Upper lobe of left lung (tissue), 6 donors: ENCODE measurements at regions not wholly inside any gene's neighbourhood (a gene's known extent, or its start where the extent isn't known, plus 50 kb on each side); places are given as distances from the start of the nearest gene placed in this dataset.

Experiments
- ATAC-seq, 2 donors: fragments of 200-7000 bp; cut with Tn5 transposase; one replicate each; pipeline ENCODE4 v1.9.1; 2022; ENCODE audit warnings: mild to moderate bottlenecking in 2 of 2, moderate library complexity in 2 of 2; ENCODE audit not compliant: low FRiP score in 2 of 2
- DNase-seq, 2 donors: peaks; one replicate each; pipeline ENCODE4 v3.0.0-alpha.2; 2019 to 2020
- H3K27ac ChIP-seq, 4 donors: fragments of 200-600 bp; sonication (generic); one replicate each; pipeline ENCODE4 v1.5.1; 2016 to 2019
- H3K27me3 ChIP-seq, 4 donors: fragments of 200-600 bp; sonication (generic); one replicate each; pipeline ENCODE4 v1.5.1; 2017 to 2019
- H3K36me3 ChIP-seq, 4 donors: fragments of 200-600 bp; sonication (generic); one replicate each; pipeline ENCODE4 v1.5.1; 2016 to 2019
- H3K4me1 ChIP-seq, 4 donors: fragments of 200-600 bp; sonication (generic); one replicate each; pipeline ENCODE4 v1.5.1; 2018 to 2019
- H3K4me3 ChIP-seq, 4 donors: fragments of 200-600 bp; sonication (generic); one replicate each; pipeline ENCODE4 v1.5.1; 2017 to 2019; ENCODE audit warnings: mild to moderate bottlenecking in 2 of 4, moderate library complexity in 1 of 4
- H3K9me3 ChIP-seq, 4 donors: fragments of 200-600 bp; sonication (generic); one replicate each; pipeline ENCODE4 v1.5.1; 2018 to 2019
- EP300 ChIP-seq, 4 donors: sonication (generic); formaldehyde crosslinking; IDR thresholded peaks; one replicate each; pipeline ENCODE4 v1.5.1; 2017; ENCODE audit warnings: antibody characterized with exemption in 4 of 4, control low read depth in 2 of 4
- POLR2A ChIP-seq, 4 donors: fragments of 450-650 bp; IDR thresholded peaks; one replicate each; pipeline ENCODE4 v1.5.1; 2016 to 2017; ENCODE audit warnings: antibody characterized with exemption in 4 of 4, mild to moderate bottlenecking in 2 of 4
- POLR2AphosphoS5 ChIP-seq, 2 donors: sonication (generic); formaldehyde crosslinking; IDR thresholded peaks; one replicate each; pipeline ENCODE4 v1.5.1; 2017; ENCODE audit warnings: antibody characterized with exemption in 2 of 2
- WGBS, 2 donors: methylation state at CpG; one replicate each; pipeline ENCODE4 v1.1.5; 2017 to 2018; 5-methylcytosine and 5-hydroxymethylcytosine counted together
- TF ChIP-seq, protein P1 (sequence below), 6 experiments: fragments of 450-650 bp in 4 of 6; fragments of 200-600 bp in 2 of 6; sonication (generic) in 2 of 6; IDR thresholded peaks; one replicate each; pipeline ENCODE4 v1.5.1; 2016 to 2019; ENCODE audit warnings: antibody characterized with exemption in 6 of 6
- donor health status: DM: no; HTN: no; CAD: no; lungs with moderate emphysema.
- donor health status: DM: no; HTN: yes; CAD: no; lungs with severe emphysema.

DNA sequence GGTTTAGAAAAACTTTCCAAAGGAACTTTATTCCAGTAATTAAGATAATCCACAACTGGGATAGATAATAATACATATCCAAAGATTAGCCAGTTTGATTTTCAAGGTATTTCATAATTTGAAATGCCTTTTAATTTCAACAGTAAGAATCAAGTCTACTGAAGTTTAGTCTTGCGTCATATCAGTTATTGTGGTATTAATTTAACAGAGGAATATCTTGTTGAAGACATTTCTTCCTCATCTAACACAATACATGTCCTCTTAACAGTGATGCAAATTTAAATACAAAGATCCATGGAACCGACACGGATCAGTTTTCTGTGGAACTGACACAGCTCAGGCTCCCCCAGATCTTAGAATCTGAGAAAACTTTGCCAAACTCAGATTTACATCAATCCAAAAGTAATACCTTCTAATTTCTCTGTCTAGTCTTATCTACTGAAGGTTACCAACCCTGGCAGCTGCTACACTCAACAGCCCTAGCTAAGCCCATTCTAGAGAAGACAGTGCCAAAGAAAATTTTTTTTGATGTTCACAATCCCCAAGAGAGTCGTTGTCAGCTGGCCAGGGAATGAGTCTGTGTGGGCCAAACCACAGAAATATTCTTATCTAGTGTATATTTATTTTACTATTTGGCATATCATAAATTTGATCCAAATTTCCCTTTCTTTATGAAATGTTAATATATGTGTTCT lies 365.2 kb upstream of the MEOX2 start:
- H3K27me3 ChIP-seq: no peaks in the 10 kb centered on the region
- no peak overlapping the region for H3K4me3 ChIP-seq
- peak in 1 of 2 donors; percentile 23 for ATAC-seq
- TF ChIP-seq EP300 (IDR thresholded peaks at IDR 0.05) (no peak), POLR2AphosphoS5 (IDR thresholded peaks at IDR 0.05) (no peak), POLR2A (IDR thresholded peaks at IDR 0.05) (no peak)
- TF ChIP-seq, protein P1, sequence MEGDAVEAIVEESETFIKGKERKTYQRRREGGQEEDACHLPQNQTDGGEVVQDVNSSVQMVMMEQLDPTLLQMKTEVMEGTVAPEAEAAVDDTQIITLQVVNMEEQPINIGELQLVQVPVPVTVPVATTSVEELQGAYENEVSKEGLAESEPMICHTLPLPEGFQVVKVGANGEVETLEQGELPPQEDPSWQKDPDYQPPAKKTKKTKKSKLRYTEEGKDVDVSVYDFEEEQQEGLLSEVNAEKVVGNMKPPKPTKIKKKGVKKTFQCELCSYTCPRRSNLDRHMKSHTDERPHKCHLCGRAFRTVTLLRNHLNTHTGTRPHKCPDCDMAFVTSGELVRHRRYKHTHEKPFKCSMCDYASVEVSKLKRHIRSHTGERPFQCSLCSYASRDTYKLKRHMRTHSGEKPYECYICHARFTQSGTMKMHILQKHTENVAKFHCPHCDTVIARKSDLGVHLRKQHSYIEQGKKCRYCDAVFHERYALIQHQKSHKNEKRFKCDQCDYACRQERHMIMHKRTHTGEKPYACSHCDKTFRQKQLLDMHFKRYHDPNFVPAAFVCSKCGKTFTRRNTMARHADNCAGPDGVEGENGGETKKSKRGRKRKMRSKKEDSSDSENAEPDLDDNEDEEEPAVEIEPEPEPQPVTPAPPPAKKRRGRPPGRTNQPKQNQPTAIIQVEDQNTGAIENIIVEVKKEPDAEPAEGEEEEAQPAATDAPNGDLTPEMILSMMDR (IDR thresholded peaks at IDR 0.05): no peak
- H3K4me1 ChIP-seq: no peaks in the 10 kb centered on the region
- H3K9me3 ChIP-seq: no peaks in the 10 kb centered on the region
- WGBS, 2 donors: 60 to 68% methylated on average over 4 of the region's 4 CpGs
- DNase-seq: no peak
- H3K36me3 ChIP-seq: no peaks in the 10 kb centered on the region
- no peak overlapping the region for H3K27ac ChIP-seq

DNA sequence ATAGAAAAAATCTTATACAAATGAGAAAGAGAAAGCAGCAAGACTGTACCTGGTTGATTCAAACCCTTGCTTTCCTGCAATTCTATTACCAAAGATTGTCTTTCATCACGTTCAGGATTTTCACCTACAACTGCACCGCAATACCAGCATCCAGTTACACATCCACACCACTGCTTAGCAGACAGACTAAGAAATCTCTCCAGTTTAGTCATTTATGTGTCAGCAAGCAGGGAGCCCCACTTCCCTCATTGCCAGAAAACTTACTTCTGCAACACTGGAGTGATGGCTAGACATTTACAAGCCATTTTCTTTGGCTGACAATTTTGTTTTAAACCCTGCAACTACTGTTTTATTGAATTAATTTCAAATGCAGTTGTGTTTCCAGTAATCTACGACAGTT lies 359.6 kb upstream of the MEOX2 start:
- no peak for ATAC-seq
- no peaks in the 10 kb centered on the region for H3K9me3 ChIP-seq
- DNase-seq: no peak

DNA sequence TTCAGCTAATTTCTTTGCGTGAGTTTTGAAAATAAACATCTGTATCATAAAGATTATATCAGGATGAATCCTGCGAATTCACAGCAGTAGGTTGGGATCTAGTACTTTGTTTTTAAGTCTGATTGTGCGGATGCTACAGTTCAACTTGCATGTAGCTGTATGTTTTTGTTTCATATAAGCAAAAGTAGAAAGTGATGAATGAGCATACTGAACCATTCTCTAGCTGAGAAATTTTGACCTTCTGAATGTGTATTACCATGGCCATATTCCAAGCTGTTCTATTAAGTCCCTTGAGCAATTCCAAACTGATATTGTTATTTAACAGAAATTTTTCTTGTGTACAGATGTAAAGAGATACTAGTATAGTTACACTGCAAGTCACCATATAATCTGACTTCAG lies 358.8 kb upstream of the MEOX2 start:
- no peak for TF ChIP-seq POLR2A (IDR thresholded peaks at IDR 0.05)
- TF ChIP-seq, protein P1 (IDR thresholded peaks at IDR 0.05): no peak
- TF ChIP-seq EP300 (IDR thresholded peaks at IDR 0.05): no peak
- no peak for TF ChIP-seq POLR2AphosphoS5 (IDR thresholded peaks at IDR 0.05)
- WGBS, 2 donors: 88 to 95% methylated on average over 3 of the region's 3 CpGs

More for the DNA sequence above, 359.6 kb upstream of the MEOX2 start:
- no peak overlapping the region for H3K27ac ChIP-seq
- no peaks in the 10 kb centered on the region for H3K4me1 ChIP-seq
- TF ChIP-seq POLR2A (IDR thresholded peaks at IDR 0.05) (no peak), EP300 (IDR thresholded peaks at IDR 0.05) (no peak), POLR2AphosphoS5 (IDR thresholded peaks at IDR 0.05) (no peak)
- TF ChIP-seq, protein P1 (IDR thresholded peaks at IDR 0.05): no peak
- 78 to 88% methylated on average over 3 of the region's 3 CpGs for WGBS, 2 donors
- no peaks in the 10 kb centered on the region for H3K36me3 ChIP-seq
- no peaks in the 10 kb centered on the region for H3K27me3 ChIP-seq
- no peak overlapping the region for H3K4me3 ChIP-seq

DNA sequence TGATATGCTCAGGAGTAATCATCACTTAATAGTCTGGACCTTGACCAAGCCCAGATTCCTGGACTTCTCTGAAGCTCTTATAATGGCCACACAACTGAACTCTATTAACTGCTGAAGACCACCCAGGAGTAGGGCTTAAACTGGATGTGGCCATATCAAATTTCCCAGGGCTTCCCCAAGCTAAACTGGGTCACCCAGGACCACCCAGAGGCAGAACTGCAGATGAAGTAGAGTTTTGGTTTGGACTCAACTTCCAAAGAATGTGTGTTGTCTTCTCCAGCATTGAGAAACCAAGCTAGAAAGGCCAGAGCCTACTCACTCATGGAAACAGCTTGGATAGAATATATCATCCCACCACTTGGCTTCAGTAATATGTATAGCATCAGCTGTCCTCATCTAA lies 358.2 kb upstream of the MEOX2 start:
- Histone ChIP-seq H3K4me1 (no peaks in the 10 kb centered on the region), H3K27me3 (no peaks in the 10 kb centered on the region), H3K36me3 (no peaks in the 10 kb centered on the region), H3K27ac (no peak overlapping the region), H3K9me3 (no peaks in the 10 kb centered on the region), H3K4me3 (no peak overlapping the region)
- TF ChIP-seq EP300 (IDR thresholded peaks at IDR 0.05): no peak
- TF ChIP-seq POLR2A (IDR thresholded peaks at IDR 0.05): no peak
- no peak for TF ChIP-seq POLR2AphosphoS5 (IDR thresholded peaks at IDR 0.05)
- TF ChIP-seq, protein P1 (IDR thresholded peaks at IDR 0.05): no peak
- ATAC-seq: no peak
- DNase-seq: no peak

More for the DNA sequence above, 358.8 kb upstream of the MEOX2 start:
- ATAC-seq: no peak
- no peak for DNase-seq
- no peaks in the 10 kb centered on the region for H3K4me1 ChIP-seq
- H3K9me3 ChIP-seq: no peaks in the 10 kb centered on the region
- H3K36me3 ChIP-seq: no peaks in the 10 kb centered on the region
- no peaks in the 10 kb centered on the region for H3K27me3 ChIP-seq
- H3K4me3 ChIP-seq: no peak overlapping the region
- H3K27ac ChIP-seq: no peak overlapping the region

DNA sequence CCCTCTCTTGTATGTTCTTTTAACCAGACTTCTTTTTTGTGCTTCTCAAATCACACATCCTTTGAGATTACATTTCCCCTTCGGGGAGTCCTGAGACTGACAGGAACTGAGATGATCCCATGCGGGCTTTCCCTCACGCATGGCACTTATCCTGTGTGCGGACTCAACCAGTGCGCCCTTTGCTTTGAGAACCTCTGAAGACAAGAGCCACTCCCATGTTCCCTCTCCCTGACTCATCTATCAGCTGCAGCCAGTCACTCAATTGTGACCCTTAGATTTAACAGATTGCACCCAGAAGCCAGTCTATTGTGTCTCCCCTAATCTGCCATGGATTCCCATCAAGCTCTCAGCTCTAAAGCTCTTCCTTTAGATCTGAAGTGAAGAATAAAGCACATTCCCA lies 353.9 kb upstream of the MEOX2 start:
- ATAC-seq (no peak), DNase-seq (no peak)
- Histone ChIP-seq H3K27me3 (no peaks in the 10 kb centered on the region), H3K4me1 (no peaks in the 10 kb centered on the region), H3K36me3 (no peaks in the 10 kb centered on the region), H3K9me3 (no peaks in the 10 kb centered on the region), H3K4me3 (no peak overlapping the region), H3K27ac (no peak overlapping the region)
- TF ChIP-seq POLR2AphosphoS5 (IDR thresholded peaks at IDR 0.05) (no peak), EP300 (IDR thresholded peaks at IDR 0.05) (no peak), POLR2A (IDR thresholded peaks at IDR 0.05) (no peak)
- TF ChIP-seq, protein P1 (IDR thresholded peaks at IDR 0.05): no peak
- 70 to 83% methylated on average over 5 of the region's 5 CpGs for WGBS, 2 donors
